NCI-H2171 (cell line): ENCODE measurements at regions not wholly inside any gene's neighbourhood (a gene's known extent, or its start where the extent isn't known, plus 50 kb on each side); places are given as distances from the start of the nearest gene placed in this dataset.

ENCODE experiments used
- DNase-seq: peaks from one replicate; lab custom pipeline; 2025; lab: John Stamatoyannopoulos, UW

GRCh38 chr2:107622741-107623310 is 203.9 kb upstream of the RGPD4 start:
- DNase-seq: no peak

GRCh38 chr2:107625982-107626381 is 200.7 kb upstream of the RGPD4 start:
- DNase-seq: no peak

GRCh38 chr2:107627164-107627563 is 199.5 kb upstream of the RGPD4 start:
- no peak for DNase-seq

- no peak for DNase-seq
These were observed 198.8 kb upstream of the RGPD4 start for GRCh38 chr2:107627926-107628325.

- DNase-seq: no peak
These were observed 193.0 kb upstream of the RGPD4 start for GRCh38 chr2:107633580-107634147.

GRCh38 chr2:107634172-107634571 is 192.5 kb upstream of the RGPD4 start:
- no peak for DNase-seq

GRCh38 chr2:107635883-107636282 is 190.8 kb upstream of the RGPD4 start:
- DNase-seq: no peak

- DNase-seq: no peak
These were observed 181.1 kb upstream of the RGPD4 start for GRCh38 chr2:107645586-107645985.

- DNase-seq: no peak
These were observed 177.8 kb upstream of the RGPD4 start for GRCh38 chr2:107648781-107649404.

GRCh38 chr2:107657049-107657448 is 169.6 kb upstream of the RGPD4 start:
- no peak for DNase-seq

GRCh38 chr2:107663632-107664031 is 163.1 kb upstream of the RGPD4 start:
- peak; percentile 44 for DNase-seq

- peak; percentile 10 for DNase-seq
These were observed 157.4 kb upstream of the RGPD4 start for GRCh38 chr2:107669335-107669734.

- DNase-seq: peak; percentile 82
These were observed 144.8 kb upstream of the RGPD4 start for GRCh38 chr2:107681936-107682335.

GRCh38 chr2:107684421-107684820 is 142.3 kb upstream of the RGPD4 start:
- DNase-seq: no peak

GRCh38 chr2:107685421-107685986 is 141.2 kb upstream of the RGPD4 start:
- no peak for DNase-seq

GRCh38 chr2:107687073-107687472 is 139.6 kb upstream of the RGPD4 start:
- DNase-seq: no peak

GRCh38 chr2:107688135-107688534 is 138.6 kb upstream of the RGPD4 start:
- DNase-seq: no peak

GRCh38 chr2:107693604-107694003 is 133.1 kb upstream of the RGPD4 start:
- no peak for DNase-seq

- DNase-seq: no peak
These were observed 132.0 kb upstream of the RGPD4 start for GRCh38 chr2:107694667-107695066.

GRCh38 chr2:107697385-107697784 is 129.3 kb upstream of the RGPD4 start:
- no peak for DNase-seq

GRCh38 chr2:107698861-107699260 is 127.8 kb upstream of the RGPD4 start:
- no peak for DNase-seq

- DNase-seq: peak; percentile 18
These were observed 126.6 kb upstream of the RGPD4 start for GRCh38 chr2:107700073-107700472.

GRCh38 chr2:107711941-107712340 is 114.8 kb upstream of the RGPD4 start:
- no peak for DNase-seq
